Smooth muscle cell (in vitro differentiated cells): ENCODE measurements at regions not wholly inside any gene's neighbourhood (a gene's known extent, or its start where the extent isn't known, plus 50 kb on each side); places are given as distances from the start of the nearest gene placed in this dataset.

Source experiments
- DNase-seq: peaks from one replicate; lab custom pipeline; 2025; ENCODE audit not compliant: unreplicated experiment; lab: John Stamatoyannopoulos, UW
- H2AFZ ChIP-seq: fragments of 200-600 bp; sonication (generic); 2 replicates; pipeline ENCODE4 v1.6.0; 2016; ENCODE audit warnings: antibody characterized with exemption, low read depth, mild to moderate bottlenecking
- H3F3A ChIP-seq: fragments of 200-600 bp; sonication (generic); 2 replicates; pipeline ENCODE4 v1.6.0; 2017; ENCODE audit warnings: antibody characterized with exemption, low read depth
- H3K27ac ChIP-seq: fragments of 200-600 bp; sonication (generic); 2 replicates; pipeline ENCODE4 v1.5.1; 2016; ENCODE audit warnings: low read depth, mild to moderate bottlenecking
- H3K27me3 ChIP-seq: fragments of 200-600 bp; sonication (generic); 2 replicates; pipeline ENCODE4 v1.6.1; 2016; ENCODE audit warnings: low read depth, mild to moderate bottlenecking
- H3K36me3 ChIP-seq: fragments of 200-600 bp; sonication (generic); 2 replicates; pipeline ENCODE4 v1.5.1; 2016; ENCODE audit warnings: low read depth
- H3K4me1 ChIP-seq: fragments of 200-600 bp; sonication (generic); 2 replicates; pipeline ENCODE4 v1.5.1; 2016; ENCODE audit warnings: low read depth
- H3K4me2 ChIP-seq: fragments of 200-600 bp; sonication (generic); 2 replicates; pipeline ENCODE4 v1.6.0; 2016; ENCODE audit warnings: mild to moderate bottlenecking
- H3K4me3 ChIP-seq: fragments of 200-600 bp; sonication (generic); 2 replicates; pipeline ENCODE4 v1.5.1; 2016; ENCODE audit warnings: mild to moderate bottlenecking
- H3K79me2 ChIP-seq: fragments of 200-600 bp; sonication (generic); 2 replicates; pipeline ENCODE4 v1.6.0; 2016; ENCODE audit warnings: low read depth, mild to moderate bottlenecking
- H3K9ac ChIP-seq: fragments of 200-600 bp; sonication (generic); 2 replicates; pipeline ENCODE4 v1.6.0; 2016; ENCODE audit warnings: low read depth
- H3K9me3 ChIP-seq: fragments of 200-600 bp; sonication (generic); replicated peaks from 2 replicates; pipeline ENCODE4 v1.5.1; 2016; ENCODE audit warnings: low read depth
- H4K20me1 ChIP-seq: fragments of 200-600 bp; sonication (generic); 2 replicates; pipeline ENCODE4 v1.6.0; 2016; ENCODE audit warnings: low read depth
- CTCF ChIP-seq: fragments of 200-600 bp; sonication (generic); IDR thresholded peaks from 2 replicates; pipeline ENCODE4 v1.5.1; 2017; ENCODE audit warnings: borderline replicate concordance, mild to moderate bottlenecking, antibody characterized with exemption; ENCODE audit not compliant: insufficient read depth, poor library complexity, severe bottlenecking
- WGBS: methylation state at CpG from one replicate; pipeline ENCODE4 v1.1.7; 2016; ENCODE audit warnings: low lambda C conversion rate; 5-methylcytosine and 5-hydroxymethylcytosine counted together

- H3K4me2 ChIP-seq, result no peak overlapping the region
- 77% methylated on average over 3 of the region's 3 CpGs for WGBS
- no peak overlapping the region for H3K4me3 ChIP-seq
- no peaks in the 10 kb centered on the region for H3K36me3 ChIP-seq
- H3K9ac ChIP-seq, result no peak overlapping the region
- TF ChIP-seq CTCF, result no peak
- no peak overlapping the region for H3K27ac ChIP-seq
- DNase-seq, result no peak
- H3F3A ChIP-seq, result no peaks in the 10 kb centered on the region
- no peaks in the 10 kb centered on the region for H4K20me1 ChIP-seq
- peaks cover 26% of the 10 kb centered on the region for H3K27me3 ChIP-seq
- H3K4me1 ChIP-seq, result no peaks in the 10 kb centered on the region
- H3K9me3 ChIP-seq, result no peaks in the 10 kb centered on the region
- H2AFZ ChIP-seq, result no peak overlapping the region
- no peaks in the 10 kb centered on the region for H3K79me2 ChIP-seq
These were observed 504.0 kb downstream of the PLCL1 start for GRCh38 chr2:198308368-198308767.

- no peak overlapping the region for H3K9ac ChIP-seq
- H3F3A ChIP-seq, result no peaks in the 10 kb centered on the region
- no peak overlapping the region for H3K4me3 ChIP-seq
- DNase-seq, result no peak
- H3K27ac ChIP-seq, result no peak overlapping the region
- no peaks in the 10 kb centered on the region for H3K9me3 ChIP-seq
- no peaks in the 10 kb centered on the region for H3K4me1 ChIP-seq
- H4K20me1 ChIP-seq, result no peaks in the 10 kb centered on the region
- no peaks in the 10 kb centered on the region for H3K79me2 ChIP-seq
- TF ChIP-seq CTCF, result no peak
- H2AFZ ChIP-seq, result no peak overlapping the region
- WGBS, result 74% methylated on average over 3 of the region's 3 CpGs
- H3K27me3 ChIP-seq, result peaks cover 15% of the 10 kb centered on the region
- no peak overlapping the region for H3K4me2 ChIP-seq
- H3K36me3 ChIP-seq, result no peaks in the 10 kb centered on the region
These were observed 502.7 kb downstream of the PLCL1 start for GRCh38 chr2:198307093-198307492.

GRCh38 chr2:198304859-198305258 lies 500.5 kb downstream of the PLCL1 start:
- H3K27me3 ChIP-seq, result peaks cover 17% of the 10 kb centered on the region
- no peak overlapping the region for H3K4me3 ChIP-seq
- H3K9me3 ChIP-seq, result no peaks in the 10 kb centered on the region
- H3K4me1 ChIP-seq, result no peaks in the 10 kb centered on the region
- H3K9ac ChIP-seq, result no peak overlapping the region
- H3K4me2 ChIP-seq, result no peak overlapping the region
- no peak overlapping the region for H2AFZ ChIP-seq
- no peak for TF ChIP-seq CTCF
- H3K79me2 ChIP-seq, result no peaks in the 10 kb centered on the region
- no peaks in the 10 kb centered on the region for H3F3A ChIP-seq
- DNase-seq, result no peak
- no peaks in the 10 kb centered on the region for H4K20me1 ChIP-seq
- H3K27ac ChIP-seq, result no peak overlapping the region
- 91% methylated on average over 4 of the region's 4 CpGs for WGBS
- no peaks in the 10 kb centered on the region for H3K36me3 ChIP-seq

GRCh38 chr2:198297350-198297749 lies 493.0 kb downstream of the PLCL1 start:
- H3K27ac ChIP-seq, result no peak overlapping the region
- H2AFZ ChIP-seq, result no peak overlapping the region
- peaks cover 22% of the 10 kb centered on the region for H3K27me3 ChIP-seq
- no peak for TF ChIP-seq CTCF
- no peak overlapping the region for H3K4me3 ChIP-seq
- no peaks in the 10 kb centered on the region for H3K4me1 ChIP-seq
- no peak for DNase-seq
- no peaks in the 10 kb centered on the region for H3K79me2 ChIP-seq
- no peaks in the 10 kb centered on the region for H4K20me1 ChIP-seq
- no peak overlapping the region for H3K4me2 ChIP-seq
- no peaks in the 10 kb centered on the region for H3K36me3 ChIP-seq
- H3F3A ChIP-seq, result no peaks in the 10 kb centered on the region
- no peak overlapping the region for H3K9ac ChIP-seq
- no peaks in the 10 kb centered on the region for H3K9me3 ChIP-seq
- 77% methylated on average over 2 of the region's 2 CpGs for WGBS
